ENCODE measurements at regions not wholly inside any gene's neighbourhood (a gene's known extent, or its start where the extent isn't known, plus 50 kb on each side); places are given as distances from the start of the nearest gene placed in this dataset.

- in situ Hi-C loops (cut with HindIII; ENCODE audit: low sequenced_read_pairs) = no loop called here
Measured at GRCh38 chr3:178419071-178419470, 117.2 kb upstream of the KCNMB2 start.

- in situ Hi-C loops (cut with HindIII; ENCODE audit: low sequenced_read_pairs) = no loop called here
Measured at GRCh38 chr3:178420033-178420432, 116.2 kb upstream of the KCNMB2 start.

GRCh38 chr3:178421069-178421468 is 115.2 kb upstream of the KCNMB2 start:
- in situ Hi-C loops (cut with HindIII; ENCODE audit: low sequenced_read_pairs) = no loop called here

- in situ Hi-C loops (cut with HindIII; ENCODE audit: low sequenced_read_pairs) = no loop called here
Measured at GRCh38 chr3:178422406-178422805, 113.8 kb upstream of the KCNMB2 start.

- in situ Hi-C loops (cut with HindIII; ENCODE audit: low sequenced_read_pairs) = no loop called here
Measured at GRCh38 chr3:178428037-178428436, 108.2 kb upstream of the KCNMB2 start.

- in situ Hi-C loops (cut with HindIII; ENCODE audit: low sequenced_read_pairs) = no loop called here
Measured at GRCh38 chr3:178434206-178434805, 101.9 kb upstream of the KCNMB2 start.

- in situ Hi-C loops (cut with HindIII; ENCODE audit: low sequenced_read_pairs) = no loop called here
Measured at GRCh38 chr3:178435575-178435974, 100.7 kb upstream of the KCNMB2 start.

GRCh38 chr3:178436773-178437172 is 99.5 kb upstream of the KCNMB2 start:
- in situ Hi-C loops (cut with HindIII; ENCODE audit: low sequenced_read_pairs) = no loop called here

- in situ Hi-C loops (cut with HindIII; ENCODE audit: low sequenced_read_pairs) = no loop called here
Measured at GRCh38 chr3:178437236-178437635, 99.0 kb upstream of the KCNMB2 start.

GRCh38 chr3:178439504-178439903 is 96.7 kb upstream of the KCNMB2 start:
- in situ Hi-C loops (cut with HindIII; ENCODE audit: low sequenced_read_pairs) = no loop called here

GRCh38 chr3:178440043-178440442 is 96.2 kb upstream of the KCNMB2 start:
- in situ Hi-C loops (cut with HindIII; ENCODE audit: low sequenced_read_pairs) = no loop called here

- in situ Hi-C loops (cut with HindIII; ENCODE audit: low sequenced_read_pairs) = no loop called here
Measured at GRCh38 chr3:178443634-178444033, 92.6 kb upstream of the KCNMB2 start.

- in situ Hi-C loops (cut with HindIII; ENCODE audit: low sequenced_read_pairs) = no loop called here
Measured at GRCh38 chr3:178445139-178445538, 91.1 kb upstream of the KCNMB2 start.

- in situ Hi-C loops (cut with HindIII; ENCODE audit: low sequenced_read_pairs) = no loop called here
Measured at GRCh38 chr3:178446059-178446458, 90.2 kb upstream of the KCNMB2 start.

GRCh38 chr3:178450476-178450875 is 85.8 kb upstream of the KCNMB2 start:
- in situ Hi-C loops (cut with HindIII; ENCODE audit: low sequenced_read_pairs) = no loop called here

GRCh38 chr3:178451799-178452198 is 84.4 kb upstream of the KCNMB2 start:
- in situ Hi-C loops (cut with HindIII; ENCODE audit: low sequenced_read_pairs) = no loop called here

- in situ Hi-C loops (cut with HindIII; ENCODE audit: low sequenced_read_pairs) = no loop called here
Measured at GRCh38 chr3:178454726-178455125, 81.5 kb upstream of the KCNMB2 start.

GRCh38 chr3:178455226-178455625 is 81.0 kb upstream of the KCNMB2 start:
- in situ Hi-C loops (cut with HindIII; ENCODE audit: low sequenced_read_pairs) = no loop called here

GRCh38 chr3:178455946-178456345 is 80.3 kb upstream of the KCNMB2 start:
- in situ Hi-C loops (cut with HindIII; ENCODE audit: low sequenced_read_pairs) = no loop called here

- in situ Hi-C loops (cut with HindIII; ENCODE audit: low sequenced_read_pairs) = no loop called here
Measured at GRCh38 chr3:178456621-178457285, 79.5 kb upstream of the KCNMB2 start.

GRCh38 chr3:178457511-178457910 is 78.7 kb upstream of the KCNMB2 start:
- in situ Hi-C loops (cut with HindIII; ENCODE audit: low sequenced_read_pairs) = no loop called here

GRCh38 chr3:178458313-178459037 is 77.8 kb upstream of the KCNMB2 start:
- in situ Hi-C loops (cut with HindIII; ENCODE audit: low sequenced_read_pairs) = no loop called here

Data from DLD1 (cell line).